T-cell (primary cell): ENCODE measurements at regions not wholly inside any gene's neighbourhood (a gene's known extent, or its start where the extent isn't known, plus 50 kb on each side); places are given as distances from the start of the nearest gene placed in this dataset.

Experiments
- ATAC-seq, 4 experiments: fragments of 200-7000 bp in 3 of 4; fragments of 150-1000 bp in 1 of 4; cut with Tn5 transposase; replicated peaks in 1 of 4; 1 replicate in 3 of 4; 2 replicates in 1 of 4; pipeline ENCODE4 v1.10.0; 2021; ENCODE audit warnings: moderate library complexity in 3 of 4, mild to moderate bottlenecking in 2 of 4, moderate number of reproducible peaks in 1 of 4
- CTCF ChIA-PET, 2 donors: fragments of 300-600 bp; sonication (Branson Sonifier 250); formaldehyde crosslinking; loops; one replicate each; lab custom pipeline; 2022; ENCODE audit warnings: antibody characterized with exemption in 2 of 2; lab: Charles Lee
- POLR2A ChIA-PET, 2 donors: fragments of 300-600 bp; sonication (Branson Sonifier 250); formaldehyde crosslinking; loops; one replicate each; lab custom pipeline; 2022; ENCODE audit warnings: antibody characterized with exemption in 2 of 2; lab: Charles Lee
- DNase-seq, 35 experiments: peaks; one replicate each; pipeline versions ENCODE4 v3.0.0 to v3.0.0-alpha.2; 2013 to 2023
- H3K27ac ChIP-seq: one replicate; pipeline ENCODE4 v1.5.1; 2013; ENCODE audit warnings: low read length
- H3K27me3 ChIP-seq, 2 experiments: replicated peaks in 1 of 2; 1 replicate in 1 of 2; 2 replicates in 1 of 2; pipeline versions ENCODE4 v1.6.1 to v1.7.0; 2013; ENCODE audit warnings: low read length in 1 of 2, mixed read lengths in 1 of 2; ENCODE audit not compliant: control insufficient read depth in 2 of 2, insufficient read depth in 2 of 2; ENCODE audit errors: extremely low read depth in 1 of 2
- H3K36me3 ChIP-seq, 2 donors: 1 replicate in 1 of 2; 2 replicates in 1 of 2; pipeline versions ENCODE4 v1.6.1 to v1.7.0; 2013; ENCODE audit warnings: low read length in 1 of 2; ENCODE audit not compliant: control insufficient read depth in 2 of 2, insufficient read depth in 1 of 2; ENCODE audit errors: extremely low read depth in 1 of 2
- H3K4me1 ChIP-seq, 2 experiments: 1 replicate in 1 of 2; 2 replicates in 1 of 2; pipeline versions ENCODE4 v1.6.1 to v1.7.0; 2013; ENCODE audit warnings: low read length in 2 of 2, mixed read lengths in 1 of 2; ENCODE audit not compliant: insufficient read depth in 2 of 2, control insufficient read depth in 1 of 2; ENCODE audit errors: extremely low read depth in 1 of 2
- H3K4me3 ChIP-seq, 2 donors: 1 replicate in 1 of 2; 2 replicates in 1 of 2; pipeline versions ENCODE4 v1.5.1 to v1.7.0; 2013; ENCODE audit warnings: mild to moderate bottlenecking in 2 of 2, low read length in 1 of 2, moderate library complexity in 1 of 2; ENCODE audit not compliant: control insufficient read depth in 1 of 2; ENCODE audit errors: extremely low read depth in 1 of 2
- H3K9me3 ChIP-seq: 2 replicates; pipeline ENCODE4 v1.7.0; 2013
- H3K27ac Mint-ChIP-seq, 2 donors: one replicate each; pipeline ENCODE4 v1.8.0; 2020 to 2021; ENCODE audit warnings: mild to moderate bottlenecking in 2 of 2, mixed read lengths in 2 of 2
- H3K27me3 Mint-ChIP-seq, 2 donors: one replicate each; pipeline ENCODE4 v1.8.0; 2021 to 2022; ENCODE audit warnings: mixed read lengths in 2 of 2
- H3K36me3 Mint-ChIP-seq: one replicate; pipeline ENCODE4 v1.8.0; 2021; ENCODE audit warnings: mixed read lengths
- H3K4me1 Mint-ChIP-seq, 3 donors: one replicate each; pipeline ENCODE4 v1.8.0; 2020 to 2022; ENCODE audit warnings: mixed read lengths in 3 of 3, mild to moderate bottlenecking in 1 of 3
- H3K4me3 Mint-ChIP-seq, 3 donors: one replicate each; pipeline ENCODE4 v1.8.0; 2020 to 2022; ENCODE audit warnings: mild to moderate bottlenecking in 3 of 3, mixed read lengths in 3 of 3, moderate library complexity in 3 of 3
- H3K9me3 Mint-ChIP-seq, 3 donors: one replicate each; pipeline ENCODE4 v1.8.0; 2020 to 2022; ENCODE audit warnings: mixed read lengths in 3 of 3
- WGBS: methylation state at CpG from one replicate; pipeline ENCODE4 v1.1.5; 2013; ENCODE audit warnings: missing lambda C conversion rate; ENCODE audit not compliant: insufficient coverage; 5-methylcytosine and 5-hydroxymethylcytosine counted together

DNA sequence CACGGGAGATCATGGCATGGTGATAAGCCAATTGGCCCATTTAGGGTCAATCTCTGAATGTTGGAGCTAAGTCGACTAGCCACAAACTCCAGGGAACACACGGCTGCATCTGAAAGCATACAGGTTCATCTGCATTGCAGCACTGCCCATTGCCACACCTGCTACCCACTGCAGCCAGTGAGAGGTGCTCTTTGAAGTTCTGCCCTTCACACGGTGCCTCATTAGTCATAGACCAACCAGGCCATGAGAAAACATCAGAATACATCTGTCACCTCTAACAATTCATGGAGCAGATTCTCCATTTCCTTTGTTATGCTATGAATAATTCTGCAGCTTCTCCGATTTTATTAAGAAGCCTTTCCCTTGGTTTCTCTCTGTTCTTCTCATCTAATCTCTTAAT is 65.7 kb upstream of the FAM204A start:
- H3K4me1 ChIP-seq = no peaks in the 10 kb centered on the region
- WGBS = 75% methylated on average over 4 of the region's 5 CpGs
- Mint-ChIP-seq H3K36me3 (no peaks in the 10 kb centered on the region), H3K27me3 (peaks cover 31 to 39% of the 10 kb centered on the region in 2 donors), H3K9me3 (no peaks in the 10 kb centered on the region), H3K27ac (no peak overlapping the region), H3K4me3 (no peak overlapping the region), H3K4me1 (no peaks in the 10 kb centered on the region)
- peaks cover 0 to 10% of the 10 kb centered on the region in 2 experiments for H3K27me3 ChIP-seq
- H3K9me3 ChIP-seq = no peaks in the 10 kb centered on the region
- no peak overlapping the region for H3K27ac ChIP-seq
- ChIA-PET POLR2A (no interaction called here), CTCF (no interaction called here)
- ATAC-seq = no peak
- no peak for DNase-seq
- no peak overlapping the region for H3K4me3 ChIP-seq
- no peaks in the 10 kb centered on the region for H3K36me3 ChIP-seq

DNA sequence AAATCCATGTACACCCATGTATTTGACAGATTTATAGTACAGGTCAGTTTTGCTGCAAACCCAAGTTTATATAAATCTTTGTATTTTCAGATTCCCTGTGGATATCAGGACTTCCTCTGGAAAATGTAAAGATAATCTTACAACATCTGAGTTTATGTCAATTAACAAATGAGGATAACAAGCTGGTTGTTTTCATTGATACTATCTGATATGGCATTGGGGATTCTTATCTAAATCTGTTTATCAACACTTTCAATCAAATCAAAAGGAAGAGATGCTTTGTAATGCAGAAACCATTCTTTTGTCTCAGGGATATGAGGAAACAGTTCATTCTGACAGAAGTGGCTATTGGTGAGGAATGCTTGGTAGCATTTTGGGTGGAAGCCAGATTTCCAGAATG is 64.9 kb upstream of the FAM204A start:
- Mint-ChIP-seq H3K27ac (no peak overlapping the region), H3K27me3 (peaks cover 27 to 35% of the 10 kb centered on the region in 2 donors), H3K4me1 (no peaks in the 10 kb centered on the region), H3K9me3 (no peaks in the 10 kb centered on the region), H3K4me3 (no peak overlapping the region), H3K36me3 (no peaks in the 10 kb centered on the region)
- ATAC-seq (no peak), DNase-seq (no peak)
- Histone ChIP-seq H3K36me3 (no peaks in the 10 kb centered on the region), H3K4me3 (no peak overlapping the region), H3K27ac (no peak overlapping the region), H3K9me3 (no peaks in the 10 kb centered on the region), H3K27me3 (peaks cover 0 to 10% of the 10 kb centered on the region in 2 experiments), H3K4me1 (no peaks in the 10 kb centered on the region)
- ChIA-PET CTCF (no interaction called here), POLR2A (no interaction called here)

DNA sequence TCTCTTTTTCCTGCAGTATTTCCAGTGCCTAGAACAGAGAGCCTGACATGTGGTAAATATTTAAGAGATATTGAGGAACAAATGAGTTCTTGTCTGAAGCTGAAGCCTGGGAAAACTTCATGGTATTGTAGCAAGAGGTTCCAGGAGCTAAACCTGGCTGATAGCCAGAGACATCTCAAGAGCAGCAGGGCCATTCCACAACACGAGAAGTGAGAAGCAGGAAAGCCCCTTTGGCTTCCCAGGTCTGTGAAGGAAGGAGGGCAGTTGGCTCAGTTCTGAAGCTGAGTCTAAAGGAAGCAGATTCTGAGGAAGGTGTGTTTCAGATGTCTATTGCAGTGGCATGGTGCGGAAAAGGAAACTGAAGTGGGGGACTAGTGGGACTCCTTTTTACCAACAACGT is 63.8 kb upstream of the FAM204A start:
- no peak for ATAC-seq
- POLR2A ChIA-PET = no interaction called here
- Histone ChIP-seq H3K9me3 (no peaks in the 10 kb centered on the region), H3K4me1 (no peaks in the 10 kb centered on the region), H3K36me3 (no peaks in the 10 kb centered on the region), H3K4me3 (no peak overlapping the region), H3K27ac (no peak overlapping the region), H3K27me3 (peaks cover 0 to 10% of the 10 kb centered on the region in 2 experiments)
- H3K4me1 Mint-ChIP-seq = no peaks in the 10 kb centered on the region
- H3K9me3 Mint-ChIP-seq = peaks cover 0 to 3% (median 2%) of the 10 kb centered on the region in 3 donors
- H3K36me3 Mint-ChIP-seq = no peaks in the 10 kb centered on the region
- no peak overlapping the region for H3K27ac Mint-ChIP-seq
- CTCF ChIA-PET = no interaction called here
- H3K4me3 Mint-ChIP-seq = no peak overlapping the region
- peaks cover 22 to 29% of the 10 kb centered on the region in 2 donors for H3K27me3 Mint-ChIP-seq
- 0% methylated on average over 1 of the region's 3 CpGs for WGBS
- DNase-seq = no peak

- Histone ChIP-seq H3K27ac (no peak overlapping the region), H3K27me3 (peaks cover 0 to 7% of the 10 kb centered on the region in 2 experiments), H3K36me3 (no peaks in the 10 kb centered on the region), H3K9me3 (no peaks in the 10 kb centered on the region), H3K4me1 (no peaks in the 10 kb centered on the region), H3K4me3 (no peak overlapping the region)
- Mint-ChIP-seq H3K4me3 (no peak overlapping the region), H3K27me3 (peaks cover 11 to 15% of the 10 kb centered on the region in 2 donors), H3K27ac (no peak overlapping the region), H3K9me3 (peaks cover 0 to 3% (median 2%) of the 10 kb centered on the region in 3 donors), H3K4me1 (no peaks in the 10 kb centered on the region), H3K36me3 (no peaks in the 10 kb centered on the region)
- POLR2A ChIA-PET = no interaction called here
- CTCF ChIA-PET = no interaction called here
- WGBS = no CpG with 5 or more reads among the region's 3 CpGs
- ATAC-seq = no peak
- DNase-seq = no peak
Measured at GRCh38 chr10:118403967-118404366, 61.8 kb upstream of the FAM204A start.

DNA sequence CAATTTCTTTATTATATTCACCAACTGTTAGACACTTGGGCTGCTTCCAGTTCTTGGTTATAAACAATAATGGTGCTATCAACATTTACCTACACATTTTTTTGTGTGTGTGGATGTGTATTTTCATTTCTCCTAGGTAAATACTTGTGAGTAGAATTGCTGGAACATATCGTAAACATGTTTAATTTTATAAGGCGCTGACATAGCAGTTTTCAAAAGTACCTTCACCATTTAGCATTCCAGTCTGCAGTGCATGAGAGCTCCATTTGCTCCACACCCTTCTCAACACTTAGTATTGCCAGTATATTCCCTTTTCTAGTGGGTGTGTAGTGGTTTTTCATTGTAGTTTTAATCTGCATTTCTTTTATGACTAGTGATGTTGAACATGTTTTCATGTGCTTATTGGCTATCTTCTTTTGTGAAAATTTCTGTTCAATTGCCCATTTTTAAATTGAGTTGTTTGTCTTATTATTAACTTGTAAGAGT is 59.6 kb upstream of the FAM204A start:
- H3K27me3 ChIP-seq = peaks cover 0 to 5% of the 10 kb centered on the region in 2 experiments
- no peak overlapping the region for H3K27ac ChIP-seq
- DNase-seq = no peak
- H3K27ac Mint-ChIP-seq = no peak overlapping the region
- no peak overlapping the region for H3K4me3 Mint-ChIP-seq
- no peaks in the 10 kb centered on the region for H3K4me1 ChIP-seq
- WGBS = no CpG with 5 or more reads among the region's 2 CpGs
- H3K27me3 Mint-ChIP-seq = peaks cover 13 to 18% of the 10 kb centered on the region in 2 donors
- H3K36me3 ChIP-seq = no peaks in the 10 kb centered on the region
- H3K36me3 Mint-ChIP-seq = no peaks in the 10 kb centered on the region
- POLR2A ChIA-PET = no interaction called here
- ATAC-seq = no peak
- H3K9me3 Mint-ChIP-seq = peaks cover 0 to 3% (median 2%) of the 10 kb centered on the region in 3 donors
- CTCF ChIA-PET = no interaction called here
- H3K9me3 ChIP-seq = no peaks in the 10 kb centered on the region
- H3K4me1 Mint-ChIP-seq = no peaks in the 10 kb centered on the region
- H3K4me3 ChIP-seq = no peak overlapping the region

DNA sequence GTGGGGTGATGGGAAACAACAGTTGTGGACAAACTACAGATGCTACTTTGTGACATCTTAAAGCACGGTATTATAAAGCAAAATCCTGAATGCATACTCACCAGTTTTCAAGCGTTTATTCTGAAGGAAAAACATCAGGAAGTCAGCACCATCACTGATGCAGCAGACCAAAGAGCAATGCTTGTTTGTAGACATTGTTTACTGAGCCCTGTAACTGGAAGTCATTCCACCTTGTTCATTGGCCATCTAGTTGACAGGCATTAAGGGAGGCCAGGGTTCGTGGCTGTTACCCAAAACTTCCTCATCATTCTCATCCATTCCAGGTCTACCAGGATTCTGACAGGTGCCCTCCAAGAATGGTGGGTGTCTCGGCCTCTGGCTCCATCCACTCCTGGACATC is 55.3 kb upstream of the FAM204A start:
- ATAC-seq (no peak), DNase-seq (no peak)
- H3K4me1 Mint-ChIP-seq = peaks cover 0 to 8% (median 7%) of the 10 kb centered on the region in 3 donors
- H3K36me3 ChIP-seq = no peaks in the 10 kb centered on the region
- no peaks in the 10 kb centered on the region for H3K9me3 ChIP-seq
- H3K9me3 Mint-ChIP-seq = peaks cover 0 to 3% (median 2%) of the 10 kb centered on the region in 3 donors
- H3K36me3 Mint-ChIP-seq = no peaks in the 10 kb centered on the region
- ChIA-PET POLR2A (no interaction called here), CTCF (no interaction called here)
- H3K4me3 Mint-ChIP-seq = no peak overlapping the region
- H3K27ac Mint-ChIP-seq = no peak overlapping the region
- H3K27me3 Mint-ChIP-seq = peaks cover 10 to 31% of the 10 kb centered on the region in 2 donors
- H3K4me3 ChIP-seq = no peak overlapping the region
- no peak overlapping the region for H3K27ac ChIP-seq
- peaks cover 0 to 13% of the 10 kb centered on the region in 2 experiments for H3K27me3 ChIP-seq
- no peaks in the 10 kb centered on the region for H3K4me1 ChIP-seq
- WGBS = 78% methylated on average over 4 of the region's 4 CpGs

DNA sequence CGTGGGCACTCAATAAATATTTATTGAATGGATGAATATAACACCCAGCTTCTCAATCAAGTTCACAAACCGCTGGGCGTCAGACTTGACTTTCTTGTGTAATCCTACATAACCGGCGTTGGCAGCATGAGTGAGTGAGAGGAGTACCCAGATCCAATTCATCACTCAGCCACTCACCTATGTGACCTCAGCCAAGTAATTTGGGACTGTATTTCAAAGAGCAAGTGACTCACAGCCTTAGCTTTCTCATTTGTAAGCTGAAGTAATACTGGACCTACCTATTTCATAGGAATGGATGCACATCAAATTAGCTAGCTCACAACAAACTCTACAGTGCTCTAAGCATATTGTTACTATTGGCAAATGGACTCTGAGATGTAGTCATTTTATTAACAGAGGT is 53.8 kb upstream of the FAM204A start:
- Histone ChIP-seq H3K27me3 (peaks cover 0 to 14% of the 10 kb centered on the region in 2 experiments), H3K9me3 (no peaks in the 10 kb centered on the region), H3K4me3 (no peak overlapping the region), H3K27ac (no peak overlapping the region), H3K4me1 (no peaks in the 10 kb centered on the region), H3K36me3 (no peaks in the 10 kb centered on the region)
- H3K4me3 Mint-ChIP-seq = no peak overlapping the region
- WGBS = no CpG with 5 or more reads among the region's 5 CpGs
- H3K27me3 Mint-ChIP-seq = peaks cover 18 to 38% of the 10 kb centered on the region in 2 donors
- no peaks in the 10 kb centered on the region for H3K36me3 Mint-ChIP-seq
- ChIA-PET CTCF (no interaction called here), POLR2A (no interaction called here)
- no peak overlapping the region for H3K27ac Mint-ChIP-seq
- ATAC-seq (no peak), DNase-seq (no peak)
- H3K9me3 Mint-ChIP-seq = peaks cover 0 to under 1% (median 0%) of the 10 kb centered on the region in 3 donors
- H3K4me1 Mint-ChIP-seq = peaks cover 0 to 8% (median 7%) of the 10 kb centered on the region in 3 donors
